Esophagus (tissue), 2 donors: ENCODE measurements at regions not wholly inside any gene's neighbourhood (a gene's known extent, or its start where the extent isn't known, plus 50 kb on each side); places are given as distances from the start of the nearest gene placed in this dataset.

Experiments
- H3K27ac ChIP-seq, 2 donors: one replicate each; pipeline ENCODE4 v1.5.1; 2013; ENCODE audit warnings: low read depth in 2 of 2, mild to moderate bottlenecking in 2 of 2, inconsistent platforms in 1 of 2, low read length in 1 of 2, moderate library complexity in 1 of 2
- H3K27me3 ChIP-seq, 2 donors: one replicate each; pipeline ENCODE4 v1.6.1; 2013; ENCODE audit warnings: low read length in 2 of 2, control low read depth in 1 of 2, mild to moderate bottlenecking in 1 of 2; ENCODE audit not compliant: insufficient read depth in 2 of 2, control insufficient read depth in 1 of 2
- H3K36me3 ChIP-seq, 2 donors: one replicate each; pipeline ENCODE4 v1.6.1; 2013; ENCODE audit warnings: low read length in 1 of 2; ENCODE audit not compliant: control insufficient read depth in 2 of 2, insufficient read depth in 2 of 2
- H3K4me1 ChIP-seq, 2 donors: one replicate each; pipeline ENCODE4 v1.6.1; 2013; ENCODE audit warnings: low read length in 1 of 2; ENCODE audit not compliant: control insufficient read depth in 2 of 2, insufficient read depth in 2 of 2
- H3K4me3 ChIP-seq, 2 donors: one replicate each; pipeline ENCODE4 v1.5.1; 2013; ENCODE audit warnings: low read length in 2 of 2, mild to moderate bottlenecking in 2 of 2, low read depth in 1 of 2, moderate library complexity in 1 of 2
- H3K9me3 ChIP-seq, 2 donors: one replicate each; pipeline ENCODE4 v1.6.1; 2013; ENCODE audit warnings: mild to moderate bottlenecking in 2 of 2, low read depth in 1 of 2, low read length in 1 of 2, moderate library complexity in 1 of 2; ENCODE audit not compliant: control insufficient read depth in 2 of 2, insufficient read depth in 1 of 2
- WGBS, 2 donors: extraction: QIAGEN DNeasy Blood & Tissue Kit; methylation state at CpG; one replicate each; pipeline ENCODE4 v1.1.7; 2013; 5-methylcytosine and 5-hydroxymethylcytosine counted together
- donor health status: healthy with polysubstance abuse.
- donor health status: Bipolar disorder and iron deficiency.

DNA sequence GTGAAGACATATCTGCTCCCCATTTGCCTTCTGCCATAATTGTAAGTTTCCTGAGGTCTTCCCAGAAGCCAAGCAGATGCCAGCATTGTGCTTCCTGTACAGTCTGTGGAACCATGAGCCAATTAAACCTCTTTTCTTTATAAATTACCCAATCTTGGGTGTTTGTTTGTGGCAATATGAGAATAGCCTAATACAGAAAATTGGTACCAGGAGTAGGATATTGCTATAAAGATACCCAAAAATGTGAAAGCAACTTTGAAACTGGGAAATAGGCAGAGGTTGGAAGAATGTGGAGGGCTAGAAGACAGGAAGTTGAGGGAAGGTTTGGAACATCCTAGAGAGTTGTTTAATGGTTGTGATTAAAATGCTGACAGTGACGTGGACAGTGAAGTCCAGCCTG, 90.8 kb downstream of the HHIPL2 start:
- H3K4me3 ChIP-seq, result no peak overlapping the region
- H3K36me3 ChIP-seq, result no peaks in the 10 kb centered on the region
- H3K27me3 ChIP-seq, result no peaks in the 10 kb centered on the region
- peaks cover 2 to 4% of the 10 kb centered on the region in 2 donors for H3K9me3 ChIP-seq
- H3K27ac ChIP-seq, result no peak overlapping the region
- WGBS, 2 donors, result 93 to 97% methylated on average over 1 of the region's 1 CpG
- peaks cover 0 to 2% of the 10 kb centered on the region in 2 donors for H3K4me1 ChIP-seq

GRCh38 chr1:222455188-222455879, 92.6 kb downstream of the HHIPL2 start:
- 5 to 6% methylated on average over 16 of the region's 16 CpGs for WGBS, 2 donors
- Histone ChIP-seq H3K9me3 (peaks cover 2 to 4% of the 10 kb centered on the region in 2 donors), H3K27ac (no peak overlapping the region), H3K36me3 (no peaks in the 10 kb centered on the region), H3K4me1 (peaks cover 0 to 2% of the 10 kb centered on the region in 2 donors), H3K4me3 (no peak overlapping the region), H3K27me3 (no peaks in the 10 kb centered on the region)

DNA sequence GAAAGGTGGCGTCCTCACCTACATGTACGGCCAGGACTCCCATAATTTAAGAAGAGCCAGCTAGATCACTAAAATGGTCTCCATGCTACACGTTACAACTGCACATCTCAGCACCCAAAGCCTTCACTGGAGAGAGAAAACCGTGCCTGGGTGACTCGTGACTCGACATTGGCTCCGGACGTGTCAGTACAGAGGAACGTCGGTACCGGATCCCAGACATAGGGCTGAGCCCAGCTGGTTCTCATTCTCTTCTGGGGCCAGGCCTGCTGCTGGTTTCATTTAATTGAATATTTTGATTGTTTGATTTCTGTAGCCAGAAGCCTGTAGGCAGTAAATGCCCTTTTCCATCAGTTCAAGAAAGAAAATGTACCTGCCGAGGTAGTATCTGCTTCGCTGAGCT, 93.1 kb downstream of the HHIPL2 start:
- H3K4me3 ChIP-seq, result no peak overlapping the region
- no peaks in the 10 kb centered on the region for H3K27me3 ChIP-seq
- H3K36me3 ChIP-seq, result no peaks in the 10 kb centered on the region
- WGBS, 2 donors, result 27 to 36% methylated on average over 13 of the region's 13 CpGs
- H3K4me1 ChIP-seq, result no peaks in the 10 kb centered on the region
- H3K9me3 ChIP-seq, result peaks cover 2 to 4% of the 10 kb centered on the region in 2 donors
- no peak overlapping the region for H3K27ac ChIP-seq

DNA sequence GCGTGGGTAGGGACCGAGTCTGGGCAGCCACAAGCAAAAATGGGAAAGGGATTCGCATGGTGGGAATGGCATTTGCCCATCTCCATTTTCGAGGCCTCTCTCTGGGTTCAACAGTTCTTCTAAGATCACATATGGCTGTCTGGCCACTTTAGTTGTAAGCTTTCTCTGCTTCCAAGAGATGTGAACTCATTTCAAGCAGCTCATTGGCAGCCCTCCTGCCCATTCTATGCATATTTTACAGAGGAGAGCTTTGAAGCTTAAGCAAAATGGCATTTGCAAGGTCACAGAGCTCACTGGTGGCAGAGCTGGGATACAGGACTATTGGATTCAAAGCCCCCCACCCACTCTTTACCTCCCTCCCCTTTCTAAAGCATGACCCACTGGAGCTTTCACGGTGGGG, 93.7 kb downstream of the HHIPL2 start:
- Histone ChIP-seq H3K4me3 (no peak overlapping the region), H3K36me3 (no peaks in the 10 kb centered on the region), H3K4me1 (no peaks in the 10 kb centered on the region), H3K27ac (no peak overlapping the region), H3K27me3 (no peaks in the 10 kb centered on the region), H3K9me3 (peaks cover 2 to 4% of the 10 kb centered on the region in 2 donors)
- 85 to 95% methylated on average over 5 of the region's 5 CpGs for WGBS, 2 donors

- H3K27me3 ChIP-seq, result no peaks in the 10 kb centered on the region
- no peaks in the 10 kb centered on the region for H3K36me3 ChIP-seq
- no peak overlapping the region for H3K27ac ChIP-seq
- no peaks in the 10 kb centered on the region for H3K9me3 ChIP-seq
- 48 to 67% methylated on average over 3 of the region's 3 CpGs for WGBS, 2 donors
- no peak overlapping the region for H3K4me3 ChIP-seq
- H3K4me1 ChIP-seq, result no peaks in the 10 kb centered on the region
Observed at GRCh38 chr1:222452031-222452430, 95.9 kb downstream of the HHIPL2 start.

DNA sequence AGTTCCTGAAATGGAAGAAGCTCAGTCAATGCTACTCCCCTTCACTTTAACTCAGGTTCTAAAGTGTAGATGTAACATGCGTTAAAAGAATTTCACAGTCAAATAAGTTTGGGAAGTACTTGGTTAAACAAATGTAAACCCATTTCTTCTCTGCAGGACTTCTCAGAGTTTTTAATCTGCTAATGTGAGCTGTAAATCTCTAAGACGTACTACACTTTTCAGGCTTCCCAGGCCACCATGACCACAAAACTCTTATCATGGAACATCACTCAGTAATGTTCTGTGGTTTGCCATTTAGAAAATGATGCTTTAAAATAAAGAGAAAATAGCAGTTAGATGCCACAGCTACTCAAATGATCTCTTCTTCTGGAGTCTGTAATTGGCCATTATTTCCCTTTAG, 104.3 kb downstream of the HHIPL2 start:
- H3K4me3 ChIP-seq, result no peak overlapping the region
- no peaks in the 10 kb centered on the region for H3K27me3 ChIP-seq
- WGBS, 2 donors, result 76 to 82% methylated on average over 2 of the region's 2 CpGs
- peaks cover 0 to 2% of the 10 kb centered on the region in 2 donors for H3K9me3 ChIP-seq
- H3K36me3 ChIP-seq, result no peaks in the 10 kb centered on the region
- no peaks in the 10 kb centered on the region for H3K4me1 ChIP-seq
- no peak overlapping the region for H3K27ac ChIP-seq

- Histone ChIP-seq H3K9me3 (no peaks in the 10 kb centered on the region), H3K27ac (no peak overlapping the region), H3K4me3 (no peak overlapping the region), H3K27me3 (no peaks in the 10 kb centered on the region), H3K4me1 (no peaks in the 10 kb centered on the region), H3K36me3 (no peaks in the 10 kb centered on the region)
- WGBS, 2 donors, result 65 to 66% methylated on average over 5 of the region's 5 CpGs
Observed at GRCh38 chr1:222441066-222441465, 106.8 kb downstream of the HHIPL2 start.

DNA sequence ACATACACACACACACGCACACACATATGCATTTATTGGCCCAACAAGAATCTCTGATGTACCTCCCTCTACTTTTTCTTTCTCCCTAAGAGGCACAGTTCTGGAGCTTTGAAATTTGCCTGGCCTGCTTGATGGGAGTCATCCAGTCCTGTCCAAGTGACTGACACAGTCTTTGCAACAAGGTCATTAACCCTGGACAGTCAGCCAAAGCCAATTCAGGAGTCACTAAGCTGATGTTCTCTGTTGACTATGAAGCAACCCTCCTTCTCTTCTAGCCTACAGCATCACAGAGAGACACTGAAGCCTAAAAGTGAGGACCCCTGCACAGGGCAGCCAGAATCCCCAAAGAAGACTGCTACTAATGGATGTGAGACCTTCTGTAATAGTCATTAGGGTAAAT, 123.1 kb downstream of the HHIPL2 start:
- Histone ChIP-seq H3K9me3 (no peaks in the 10 kb centered on the region), H3K4me3 (no peak overlapping the region), H3K4me1 (no peaks in the 10 kb centered on the region), H3K27ac (no peak overlapping the region), H3K27me3 (no peaks in the 10 kb centered on the region), H3K36me3 (no peaks in the 10 kb centered on the region)
- WGBS, 2 donors, result 96 to 100% methylated on average over 1 of the region's 1 CpG

- no peak overlapping the region for H3K27ac ChIP-seq
- H3K4me3 ChIP-seq, result no peak overlapping the region
- H3K27me3 ChIP-seq, result no peaks in the 10 kb centered on the region
- no peaks in the 10 kb centered on the region for H3K36me3 ChIP-seq
- H3K4me1 ChIP-seq, result no peaks in the 10 kb centered on the region
- H3K9me3 ChIP-seq, result no peaks in the 10 kb centered on the region
Observed at GRCh38 chr1:222421380-222421779, 126.5 kb downstream of the HHIPL2 start.

DNA sequence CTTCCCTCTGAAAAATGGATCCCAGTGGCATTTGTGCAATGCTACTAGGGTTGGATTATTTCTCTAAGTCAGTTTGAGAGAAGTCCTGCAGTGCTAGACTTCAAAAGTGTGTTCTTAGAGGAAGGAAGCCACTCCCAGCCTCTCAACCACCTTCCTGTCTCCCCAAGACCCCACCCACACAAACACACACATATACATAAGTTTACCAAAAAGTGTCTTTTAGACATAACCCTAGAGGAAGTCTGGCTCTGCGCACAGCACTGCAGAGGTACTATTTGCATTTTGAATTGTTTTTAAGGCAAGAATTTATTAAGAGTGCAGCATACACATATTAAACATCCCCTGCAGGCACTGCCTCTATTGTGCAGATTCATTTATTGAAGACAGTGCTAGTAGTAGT, 127.3 kb downstream of the HHIPL2 start:
- Histone ChIP-seq H3K27me3 (no peaks in the 10 kb centered on the region), H3K9me3 (no peaks in the 10 kb centered on the region), H3K36me3 (no peaks in the 10 kb centered on the region), H3K27ac (no peak overlapping the region), H3K4me1 (no peaks in the 10 kb centered on the region), H3K4me3 (no peak overlapping the region)
- whole genome bisulfite sequencing, 2 donors, result 70 to 75% methylated on average over 1 of the region's 1 CpG
